ENCODE measurements at regions not wholly inside any gene's neighbourhood (a gene's known extent, or its start where the extent isn't known, plus 50 kb on each side); places are given as distances from the start of the nearest gene placed in this dataset.

DNA sequence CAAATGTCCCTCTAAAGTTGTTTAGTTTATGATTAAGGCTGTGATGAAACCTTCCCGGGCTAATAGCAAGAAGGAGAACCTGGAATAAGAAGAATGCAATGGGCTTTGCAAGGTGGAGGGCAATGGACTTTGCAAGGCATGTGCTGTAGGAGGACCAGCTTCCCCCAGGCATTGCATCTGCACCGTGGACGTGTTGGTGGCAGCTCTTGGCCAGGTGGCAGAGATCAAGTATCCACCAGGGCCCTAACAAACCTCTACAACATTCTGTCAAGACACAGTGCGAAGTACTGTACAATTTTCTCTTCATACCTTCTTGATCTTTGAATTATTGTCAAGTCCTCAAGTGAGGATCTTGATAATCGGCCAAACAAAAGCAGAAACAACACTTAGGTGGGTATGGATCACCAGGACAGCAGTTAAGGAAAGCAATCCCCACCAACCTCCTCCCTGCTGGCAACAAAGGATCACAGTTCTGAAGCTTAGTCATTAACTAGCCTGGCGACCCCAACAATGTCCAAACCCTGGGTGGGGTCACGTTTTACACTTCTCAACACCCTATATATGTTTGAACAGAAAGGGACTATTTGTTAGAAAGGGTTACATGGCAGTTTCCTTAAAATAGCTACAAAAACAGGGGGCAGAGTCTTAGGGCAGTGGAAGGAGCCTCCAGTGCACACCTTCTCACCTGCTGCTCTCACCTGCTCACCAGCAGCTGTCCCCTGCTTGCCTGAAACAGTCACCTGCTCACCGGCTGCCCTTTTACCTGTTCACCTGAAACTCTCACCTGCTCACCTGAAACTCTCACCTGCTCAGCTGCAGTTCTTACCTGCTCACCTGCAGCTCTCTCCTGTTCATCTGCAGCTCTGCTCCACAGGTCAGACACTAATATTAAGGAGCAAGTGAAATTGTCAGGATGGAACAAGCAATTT, 137.9 kb upstream of the LIPC start:
- no peak for DNase-seq (ENCODE audit: low read depth)
- no peak overlapping the region for H3K4me3 ChIP-seq (ENCODE audit: low read depth, low read length)

DNA sequence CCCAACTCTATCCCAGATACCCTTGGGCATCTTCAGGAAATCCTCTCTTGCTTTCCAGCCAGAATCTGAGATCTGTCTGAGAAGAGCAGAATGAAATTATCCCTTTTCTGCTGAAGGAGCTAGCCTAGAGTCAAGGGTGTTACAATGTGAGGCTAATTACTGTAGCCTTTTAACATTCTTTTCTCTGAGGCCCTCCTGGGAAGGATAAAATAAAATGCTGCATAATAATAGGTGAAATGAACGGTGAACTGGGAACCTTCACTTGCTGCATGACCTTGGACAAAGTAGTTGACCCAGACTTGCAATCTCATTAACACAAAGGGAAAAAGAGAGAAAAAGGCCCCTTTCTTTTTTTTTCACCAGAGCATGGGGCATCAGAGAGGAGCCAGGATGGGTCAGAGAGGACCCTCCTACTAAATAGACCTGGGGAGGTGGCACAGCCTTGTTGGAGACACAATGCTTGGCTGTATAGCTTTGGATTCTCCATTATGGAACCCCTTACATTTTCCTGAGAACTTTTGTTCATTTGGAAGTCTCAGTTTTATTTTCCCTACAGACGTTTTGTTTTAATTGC, 137.0 kb upstream of the LIPC start:
- DNase-seq (ENCODE audit: low read depth): no peak

DNA sequence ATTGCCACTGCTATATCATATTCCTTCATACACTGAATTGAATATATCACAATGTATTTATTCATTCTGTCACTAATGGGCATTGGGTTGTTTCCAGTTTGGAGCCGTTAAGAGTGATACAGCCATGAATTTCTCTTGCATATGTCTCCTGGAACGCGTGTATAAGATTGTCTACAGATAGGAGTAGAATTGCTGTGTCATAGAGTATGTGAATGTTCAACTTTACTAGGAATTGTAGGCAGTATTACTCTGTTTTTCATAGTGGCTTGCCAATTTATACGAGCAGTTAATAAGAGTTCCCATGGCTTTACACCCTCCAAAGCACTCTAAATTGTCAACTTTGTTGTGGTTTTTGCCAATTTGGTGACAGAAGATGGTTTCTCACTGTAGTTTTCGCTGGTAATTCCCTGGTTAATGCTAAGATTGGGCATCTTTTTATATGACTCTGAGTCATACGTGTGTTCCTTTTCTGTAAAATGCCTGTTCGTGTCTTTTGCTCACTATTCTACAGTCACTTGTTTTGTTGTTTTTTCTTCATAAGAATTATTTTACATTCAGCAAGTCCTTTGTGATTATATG, 136.1 kb upstream of the LIPC start:
- DNase-seq (ENCODE audit: low read depth): no peak
- H3K4me3 ChIP-seq (ENCODE audit: low read depth, low read length): no peak overlapping the region

More for the DNA sequence above, 137.0 kb upstream of the LIPC start:
- no peak overlapping the region for H3K4me3 ChIP-seq (ENCODE audit: low read depth, low read length)

DNA sequence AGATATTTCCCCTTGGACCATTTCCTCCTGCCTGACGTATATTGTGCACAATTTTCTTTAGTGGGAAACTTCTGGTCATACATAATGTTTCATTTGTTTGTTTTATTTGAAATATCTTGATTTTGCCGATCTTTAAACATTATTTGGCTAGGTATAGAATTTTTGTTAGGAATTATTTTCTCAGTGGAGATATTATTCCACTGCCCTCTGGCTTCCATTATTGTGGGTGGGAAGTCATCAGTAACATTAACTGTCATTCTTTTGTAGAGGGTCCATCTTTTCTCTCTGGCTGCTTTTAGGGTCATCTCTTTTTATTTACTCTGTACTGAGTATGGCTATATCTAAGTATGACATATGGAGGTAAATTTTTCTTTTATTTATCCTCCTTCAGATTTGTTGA, 135.5 kb upstream of the LIPC start:
- no peak for DNase-seq (ENCODE audit: low read depth)
- H3K4me3 ChIP-seq (ENCODE audit: low read depth, low read length): no peak overlapping the region

DNA sequence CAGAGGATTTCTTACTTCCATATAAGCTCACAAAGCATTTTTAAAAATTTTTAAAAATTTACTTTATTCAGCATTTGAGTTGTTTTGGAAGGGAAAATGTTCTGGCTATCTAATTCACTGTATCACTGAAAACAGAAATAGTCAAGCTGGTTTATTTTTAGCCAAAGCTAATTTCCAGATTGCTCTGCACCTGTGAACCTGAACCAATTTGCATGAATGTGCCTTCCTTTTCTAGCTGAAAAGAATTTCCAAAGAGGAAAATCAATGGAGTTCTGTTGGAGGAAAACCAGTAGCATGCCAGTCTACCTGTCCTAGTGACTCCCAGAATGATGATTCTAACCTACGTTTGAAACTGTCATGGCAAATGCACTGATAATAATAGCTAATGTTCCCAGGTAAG, 134.2 kb upstream of the LIPC start:
- no peak overlapping the region for H3K4me3 ChIP-seq (ENCODE audit: low read depth, low read length)
- DNase-seq (ENCODE audit: low read depth): no peak

DNA sequence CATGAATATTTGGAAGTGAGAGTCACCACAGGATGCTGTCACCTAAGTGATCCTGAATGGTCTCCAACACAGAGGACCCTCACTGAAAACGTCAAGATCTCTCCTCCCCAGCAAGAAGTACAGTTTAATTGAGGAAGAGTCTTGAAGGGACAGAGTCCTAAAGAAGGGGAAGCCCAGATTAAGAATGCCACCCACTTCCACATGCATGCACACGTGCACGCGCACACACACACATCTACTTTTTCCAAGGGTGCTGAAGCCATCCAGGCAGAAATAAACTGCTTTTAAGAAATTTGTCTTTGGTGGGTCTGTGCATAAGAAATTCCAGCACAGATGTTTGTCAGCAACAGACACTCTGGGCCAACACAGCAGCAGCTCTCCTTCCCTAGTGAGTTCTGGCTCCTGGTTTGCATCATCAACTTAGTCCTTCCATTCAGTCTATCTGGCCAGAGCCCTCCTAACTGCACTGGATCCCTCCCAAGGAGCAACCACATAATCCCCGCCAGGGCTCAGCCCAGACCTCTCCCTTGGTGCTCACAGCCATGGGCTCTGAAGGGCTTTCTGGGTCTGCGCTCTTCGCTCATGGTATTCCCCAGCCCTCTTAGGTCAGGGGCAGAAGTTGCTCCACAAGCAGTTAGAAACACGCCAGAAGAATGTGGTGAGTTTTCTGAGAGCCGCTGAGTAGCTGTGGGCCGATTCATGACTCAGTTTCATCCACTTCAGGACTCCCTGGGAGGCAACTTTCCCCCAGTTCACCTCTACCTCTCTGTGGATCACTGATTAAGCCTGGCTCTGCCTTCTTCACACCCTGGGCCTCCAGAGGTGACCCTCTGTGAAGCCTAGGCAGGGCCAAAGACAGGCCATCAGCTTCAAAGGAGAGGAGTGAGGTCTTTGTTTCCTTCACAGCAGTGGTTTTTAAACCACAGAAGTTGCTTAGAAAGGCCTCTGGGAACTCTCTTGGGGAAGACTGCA, 132.6 kb upstream of the LIPC start:
- DNase-seq (ENCODE audit: low read depth): peak; percentile 78
- no peak overlapping the region for H3K4me3 ChIP-seq (ENCODE audit: low read depth, low read length)

DNA sequence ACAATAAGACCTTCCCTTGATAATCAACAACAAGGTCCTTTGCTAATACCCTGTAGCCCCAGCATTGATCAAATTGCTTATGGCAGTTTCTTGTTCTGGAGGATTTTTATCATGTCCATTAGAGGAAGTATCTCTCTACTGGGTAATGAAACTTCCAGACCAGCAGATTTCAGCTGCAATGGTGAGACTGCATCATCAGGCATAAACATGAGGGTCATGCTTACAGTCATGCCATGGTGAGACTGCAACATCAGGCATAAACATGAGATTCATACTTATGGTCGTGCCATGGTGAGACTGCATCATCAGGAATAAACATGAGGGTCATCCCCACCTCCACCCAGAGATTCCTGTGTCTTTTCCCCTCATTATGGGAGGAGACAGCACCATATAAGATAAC, 129.0 kb upstream of the LIPC start:
- DNase-seq (ENCODE audit: low read depth): no peak

DNA sequence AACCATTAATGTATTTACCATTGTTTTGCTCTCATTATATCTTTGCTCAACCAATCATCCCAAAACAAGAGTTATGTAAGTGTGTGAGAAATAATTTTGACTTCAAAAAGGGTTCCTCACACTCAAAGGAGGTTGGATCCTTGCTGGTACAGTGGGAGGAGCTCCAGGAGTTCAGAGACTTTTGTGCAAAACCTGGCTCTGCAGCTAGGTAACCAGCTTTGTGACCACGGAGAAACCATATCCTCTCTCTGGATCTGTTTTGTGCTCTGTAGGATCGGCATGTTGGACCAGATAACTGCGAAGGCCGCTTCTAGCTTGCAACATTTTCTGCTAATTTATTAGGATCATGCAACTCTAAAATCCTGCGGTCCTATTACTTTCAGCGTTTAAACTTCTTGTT, 128.6 kb upstream of the LIPC start:
- H3K4me3 ChIP-seq (ENCODE audit: low read depth, low read length): no peak overlapping the region
- no peak for DNase-seq (ENCODE audit: low read depth)

More for the DNA sequence above, 129.0 kb upstream of the LIPC start:
- no peak overlapping the region for H3K4me3 ChIP-seq (ENCODE audit: low read depth, low read length)

DNA sequence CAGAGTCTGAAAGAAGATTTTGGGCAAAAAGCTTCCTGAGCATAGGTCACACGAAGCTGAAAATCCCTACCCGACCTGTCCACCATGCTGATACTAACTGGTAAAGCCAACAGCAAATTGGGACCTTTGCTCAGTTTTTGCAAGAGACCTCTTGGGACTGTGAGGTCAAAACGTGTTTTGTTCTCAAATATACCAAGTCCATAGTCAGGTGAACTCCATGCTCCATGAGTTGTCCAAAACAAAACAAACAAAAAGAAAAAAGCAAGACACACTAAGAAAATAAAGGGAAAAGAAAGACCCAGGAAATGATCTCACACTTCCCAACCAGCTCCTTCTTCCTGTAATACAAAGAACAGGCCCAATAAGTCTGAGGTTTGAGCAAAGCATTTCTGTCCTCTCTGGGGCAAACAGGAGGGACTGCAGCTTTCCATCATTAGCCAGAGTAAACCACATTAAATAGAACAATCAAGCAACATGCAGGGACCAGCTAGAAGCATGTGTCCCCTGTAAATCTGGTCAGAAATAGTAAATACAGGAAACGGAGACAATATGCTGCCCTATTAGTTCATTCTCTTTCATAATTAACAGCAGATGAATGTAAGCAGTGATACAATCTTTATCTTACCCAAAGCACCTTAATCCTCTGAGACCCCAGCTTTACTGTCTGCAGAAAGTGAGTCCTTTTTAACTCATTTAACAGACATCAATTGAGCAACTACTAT, 125.0 kb upstream of the LIPC start:
- H3K4me3 ChIP-seq (ENCODE audit: low read depth, low read length): no peak overlapping the region
- no peak for DNase-seq (ENCODE audit: low read depth)

DNA sequence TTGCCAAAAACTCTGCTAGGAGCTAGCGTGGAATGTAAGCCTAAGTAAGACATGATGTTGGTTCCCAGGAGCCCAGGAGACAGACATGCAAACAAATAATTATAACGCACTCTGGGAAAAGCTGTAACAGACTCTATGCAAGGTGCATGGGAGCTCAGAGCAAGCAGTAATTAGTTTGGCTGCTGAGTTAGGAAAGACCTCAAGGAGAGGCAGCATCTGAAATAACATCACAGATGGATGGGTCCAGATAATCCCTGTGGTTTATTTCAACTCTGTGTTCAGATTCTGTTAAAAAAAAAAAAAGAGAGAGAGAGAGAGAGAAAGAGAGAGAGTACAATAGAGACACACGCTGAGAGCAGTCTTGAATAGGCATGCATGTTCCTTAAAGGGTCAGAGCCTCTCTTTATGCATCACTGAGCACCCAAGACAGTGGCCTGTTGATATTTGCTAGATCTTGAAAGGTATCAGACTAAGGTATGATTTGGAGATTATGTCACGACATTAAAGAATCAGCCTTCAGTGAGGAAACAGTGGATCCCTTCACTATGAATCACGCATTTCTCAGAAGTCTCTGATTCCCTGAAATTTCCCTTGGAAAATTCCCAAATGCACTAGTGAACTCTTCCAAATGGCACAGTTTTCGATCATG, 124.4 kb upstream of the LIPC start:
- no peak for DNase-seq (ENCODE audit: low read depth)
- H3K4me3 ChIP-seq (ENCODE audit: low read depth, low read length): no peak overlapping the region

DNA sequence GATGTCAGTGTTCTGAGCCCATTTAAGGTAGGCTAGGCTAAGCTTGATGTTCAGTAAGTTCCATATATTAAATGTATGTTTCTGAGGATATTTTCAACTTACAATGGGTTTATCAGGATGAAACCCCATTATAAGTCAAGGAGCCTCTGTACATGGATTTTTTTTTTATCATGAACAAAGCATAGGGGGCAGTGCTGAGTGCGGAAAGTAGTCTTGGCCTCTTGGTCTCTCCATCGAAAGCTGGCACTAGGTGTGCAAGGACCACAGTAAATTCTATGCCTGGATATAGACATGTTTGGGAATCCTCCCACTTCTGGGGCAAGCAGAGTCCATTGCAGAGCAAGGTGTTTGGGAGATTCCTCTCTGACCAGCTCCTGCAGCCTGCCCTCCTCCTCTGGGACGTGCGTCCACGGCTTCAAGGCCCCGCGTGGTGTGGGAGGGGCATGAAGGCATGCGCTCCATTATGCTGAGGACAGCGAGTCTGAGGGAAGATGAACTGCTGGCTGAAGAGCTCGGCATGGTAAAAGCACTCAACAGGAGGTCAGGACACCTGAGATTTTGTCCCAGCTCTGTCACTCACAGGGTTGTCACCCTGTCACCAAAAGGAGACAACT, 122.9 kb upstream of the LIPC start:
- H3K4me3 ChIP-seq (ENCODE audit: low read depth, low read length): no peak overlapping the region
- no peak for DNase-seq (ENCODE audit: low read depth)

DNA sequence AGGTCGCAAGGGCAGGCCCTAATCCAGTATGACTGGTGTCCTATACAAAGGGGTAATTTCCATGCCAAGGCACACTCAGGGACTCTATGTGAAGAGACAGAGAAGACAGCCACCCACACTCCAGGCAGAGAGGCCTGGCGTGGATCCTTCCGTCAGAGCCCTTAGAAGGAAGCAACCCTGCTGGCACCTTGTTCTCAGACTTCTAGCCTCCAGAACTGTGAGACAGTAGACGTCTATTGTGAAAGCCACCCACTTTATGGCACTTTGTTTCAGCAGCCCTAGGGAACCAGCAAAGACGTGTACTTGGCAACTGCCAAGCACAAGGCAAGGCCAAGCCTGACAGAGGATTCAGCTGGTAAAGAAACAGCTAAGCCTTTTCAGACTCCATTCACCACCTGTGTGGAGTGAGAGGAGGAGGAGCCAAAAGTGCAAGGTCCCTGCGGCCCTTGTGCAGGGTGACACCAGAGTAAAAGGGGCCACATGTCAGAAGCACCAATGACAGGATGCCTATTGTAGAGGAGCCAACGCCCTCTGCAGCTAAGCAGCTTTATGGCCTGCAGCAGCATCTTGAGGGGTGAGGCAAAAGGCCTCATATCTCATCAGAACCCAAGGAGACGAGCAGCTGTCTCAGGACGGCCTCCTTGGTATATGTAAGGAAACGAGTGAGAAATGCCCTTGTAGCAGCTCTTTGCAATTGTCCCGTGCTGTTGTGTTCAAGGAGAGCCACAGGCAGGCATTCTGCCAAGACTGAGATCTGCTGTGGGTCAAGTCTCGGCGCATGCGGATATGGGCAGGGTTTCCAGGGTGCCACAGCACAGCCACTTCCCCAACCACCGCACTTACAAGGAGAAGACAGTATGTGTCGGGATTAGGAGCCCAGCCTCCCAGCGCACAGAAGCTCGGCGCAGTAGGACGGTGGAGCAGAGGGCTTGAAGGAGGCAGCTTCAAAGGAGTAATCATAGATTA, 121.5 kb upstream of the LIPC start:
- H3K4me3 ChIP-seq (ENCODE audit: low read depth, low read length): no peak overlapping the region
- DNase-seq (ENCODE audit: low read depth): no peak

DNA sequence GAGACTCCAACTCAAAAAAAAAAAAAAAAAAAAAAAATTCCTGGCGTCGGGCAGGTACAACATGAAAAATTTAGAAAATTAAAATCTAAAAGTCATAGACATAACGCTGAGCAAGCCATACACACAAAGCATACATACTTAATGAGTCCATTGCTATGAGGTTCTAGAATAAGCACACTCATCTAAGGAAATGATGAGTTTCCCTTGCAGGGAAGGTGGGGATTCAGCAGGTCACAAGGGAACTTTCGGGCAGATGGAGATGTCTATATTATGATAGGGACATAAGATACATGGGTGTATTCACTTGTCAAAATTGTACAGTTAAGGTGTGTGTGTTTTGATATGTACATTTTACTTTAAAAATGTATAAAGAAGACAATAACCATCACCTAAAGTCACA, 120.2 kb upstream of the LIPC start:
- DNase-seq (ENCODE audit: low read depth): no peak
- no peak overlapping the region for H3K4me3 ChIP-seq (ENCODE audit: low read depth, low read length)

DNA sequence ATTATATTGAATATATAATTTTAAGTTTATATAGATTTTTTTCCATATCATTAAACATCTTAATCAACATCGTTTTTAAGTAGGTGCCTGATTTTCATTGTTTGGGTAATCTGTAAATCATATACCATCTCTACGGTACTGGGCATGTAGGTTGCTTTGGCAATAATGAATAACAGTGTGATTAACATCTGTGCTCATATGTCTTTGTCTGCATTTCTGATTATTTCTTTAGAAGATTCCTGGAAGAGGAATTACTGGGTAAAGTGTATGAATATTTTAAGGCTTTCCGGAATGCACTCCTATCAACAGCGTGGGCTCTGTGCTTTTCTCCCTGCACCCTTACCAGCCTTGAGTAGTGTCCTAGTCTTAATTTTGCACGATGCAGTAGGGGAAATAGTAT, 119.8 kb upstream of the LIPC start:
- H3K4me3 ChIP-seq (ENCODE audit: low read depth, low read length): no peak overlapping the region
- no peak for DNase-seq (ENCODE audit: low read depth)

DNA sequence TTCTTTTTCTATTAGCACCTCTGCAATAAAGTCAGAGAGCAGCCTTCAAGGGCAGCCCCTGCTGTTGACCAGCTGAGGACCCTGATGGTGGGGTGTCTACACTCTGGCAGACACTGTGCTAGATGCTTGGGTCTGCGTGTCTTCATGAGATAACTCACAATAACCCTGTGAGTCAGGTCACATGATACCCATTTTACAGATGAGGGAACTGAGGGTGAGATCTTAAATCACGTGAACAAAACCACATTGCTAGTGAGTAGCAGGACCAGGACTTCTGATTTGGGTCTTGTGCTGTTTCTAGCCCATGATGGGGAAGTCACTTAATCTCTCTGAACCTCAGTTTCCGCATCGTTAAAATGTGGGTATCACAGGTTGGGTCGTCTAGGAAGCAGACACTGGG, 118.5 kb upstream of the LIPC start:
- no peak overlapping the region for H3K4me3 ChIP-seq (ENCODE audit: low read depth, low read length)
- DNase-seq (ENCODE audit: low read depth): no peak

DNA sequence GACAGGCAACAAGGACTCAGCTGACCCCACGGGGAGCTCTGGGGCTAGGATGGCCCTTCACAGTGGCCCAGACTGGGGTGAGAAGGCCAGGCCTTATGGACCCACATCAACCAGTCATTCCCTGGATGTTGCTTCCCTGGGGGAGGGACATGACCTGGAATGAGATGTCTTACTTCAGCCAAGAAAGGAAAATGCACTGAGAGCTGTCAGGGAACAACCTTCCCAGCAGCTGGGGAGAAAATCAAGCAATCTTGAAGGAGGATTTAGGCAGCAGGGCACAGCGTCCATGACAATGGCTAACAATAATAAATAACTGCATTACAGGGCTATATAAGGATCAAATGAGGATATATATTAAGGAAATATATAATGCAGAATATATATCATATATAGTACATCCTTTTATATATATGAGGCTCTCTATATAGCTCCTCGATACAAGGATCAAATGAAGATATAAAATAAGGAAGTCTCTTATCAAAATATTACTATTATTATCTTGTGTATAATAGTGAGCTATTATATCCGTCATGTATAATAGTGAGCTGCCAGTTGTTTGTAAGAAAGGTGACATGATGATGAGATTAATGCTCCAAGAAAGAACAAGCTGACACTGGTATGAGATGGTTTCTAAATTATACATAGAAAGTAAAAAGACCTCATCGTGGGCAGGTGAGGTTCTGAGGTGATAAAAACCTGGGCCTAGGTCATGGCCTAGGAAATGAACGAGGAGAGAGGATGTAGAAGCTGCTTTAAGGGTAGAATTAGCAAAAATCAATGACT, 117.8 kb upstream of the LIPC start:
- no peak overlapping the region for H3K4me3 ChIP-seq (ENCODE audit: low read depth, low read length)
- DNase-seq (ENCODE audit: low read depth): no peak

Data from skeletal muscle cell (primary cell).